GM18499 (cell line): ENCODE measurements at regions not wholly inside any gene's neighbourhood (a gene's known extent, or its start where the extent isn't known, plus 50 kb on each side); places are given as distances from the start of the nearest gene placed in this dataset.
"Not testable (repeated sequence)": the region's sequence is repeated elsewhere in the genome, so short reads cannot be mapped to it uniquely, and the experiment has no call there.

Experiments
- ATAC-seq: cut with Tn5 transposase; IDR thresholded peaks from one replicate; pipeline ENCODE4 v1.9.1; 2021; ENCODE audit warnings: moderate number of reproducible peaks; ENCODE audit not compliant: insufficient read depth, unreplicated experiment

GRCh38 chr12:83805873-83806272, 1106.7 kb downstream of the SLC6A15 start:
- no peak for ATAC-seq

- no peak for ATAC-seq
Measured at GRCh38 chr12:83805156-83805772, 1107.3 kb downstream of the SLC6A15 start.

- no peak for ATAC-seq
Measured at GRCh38 chr12:83801972-83802371, 1110.6 kb downstream of the SLC6A15 start.

- no peak for ATAC-seq
Measured at GRCh38 chr12:83800022-83800421, 1112.6 kb downstream of the SLC6A15 start.

- ATAC-seq, result no peak
Measured at GRCh38 chr12:83796531-83796930, 1109.8 kb downstream of the TMTC2 start.

- ATAC-seq, result no peak
Measured at GRCh38 chr12:83793616-83794015, 1106.9 kb downstream of the TMTC2 start.

- ATAC-seq, result no peak
Measured at GRCh38 chr12:83784298-83784890, 1097.7 kb downstream of the TMTC2 start.

GRCh38 chr12:83779526-83779925, 1092.8 kb downstream of the TMTC2 start:
- ATAC-seq, result no peak

GRCh38 chr12:83769151-83769550, 1082.4 kb downstream of the TMTC2 start:
- ATAC-seq, result no peak

- no peak for ATAC-seq
Measured at GRCh38 chr12:83767723-83768122, 1081.0 kb downstream of the TMTC2 start.

GRCh38 chr12:83763425-83763824, 1076.7 kb downstream of the TMTC2 start:
- no peak for ATAC-seq

- ATAC-seq, result no peak
Measured at GRCh38 chr12:83759906-83760305, 1073.2 kb downstream of the TMTC2 start.

GRCh38 chr12:83758888-83759631, 1072.4 kb downstream of the TMTC2 start:
- no peak for ATAC-seq

- no peak for ATAC-seq
Measured at GRCh38 chr12:83753904-83754303, 1067.2 kb downstream of the TMTC2 start.

- no peak for ATAC-seq
Measured at GRCh38 chr12:83753205-83753604, 1066.5 kb downstream of the TMTC2 start.

- no peak for ATAC-seq
Measured at GRCh38 chr12:83739607-83740006, 1052.9 kb downstream of the TMTC2 start.

- no peak for ATAC-seq
Measured at GRCh38 chr12:83710851-83711250, 1024.1 kb downstream of the TMTC2 start.

- no peak for ATAC-seq
Measured at GRCh38 chr12:83709899-83710298, 1023.2 kb downstream of the TMTC2 start.

- no peak for ATAC-seq
Measured at GRCh38 chr12:83700838-83701237, 1014.1 kb downstream of the TMTC2 start.

GRCh38 chr12:83696311-83696710, 1009.6 kb downstream of the TMTC2 start:
- ATAC-seq, result not testable (repeated sequence)

- ATAC-seq, result no peak
Measured at GRCh38 chr12:83691730-83692129, 1005.0 kb downstream of the TMTC2 start.

- ATAC-seq, result no peak
Measured at GRCh38 chr12:83690465-83690864, 1003.8 kb downstream of the TMTC2 start.
